ENCODE measurements at regions not wholly inside any gene's neighbourhood (a gene's known extent, or its start where the extent isn't known, plus 50 kb on each side); places are given as distances from the start of the nearest gene placed in this dataset.

DNA sequence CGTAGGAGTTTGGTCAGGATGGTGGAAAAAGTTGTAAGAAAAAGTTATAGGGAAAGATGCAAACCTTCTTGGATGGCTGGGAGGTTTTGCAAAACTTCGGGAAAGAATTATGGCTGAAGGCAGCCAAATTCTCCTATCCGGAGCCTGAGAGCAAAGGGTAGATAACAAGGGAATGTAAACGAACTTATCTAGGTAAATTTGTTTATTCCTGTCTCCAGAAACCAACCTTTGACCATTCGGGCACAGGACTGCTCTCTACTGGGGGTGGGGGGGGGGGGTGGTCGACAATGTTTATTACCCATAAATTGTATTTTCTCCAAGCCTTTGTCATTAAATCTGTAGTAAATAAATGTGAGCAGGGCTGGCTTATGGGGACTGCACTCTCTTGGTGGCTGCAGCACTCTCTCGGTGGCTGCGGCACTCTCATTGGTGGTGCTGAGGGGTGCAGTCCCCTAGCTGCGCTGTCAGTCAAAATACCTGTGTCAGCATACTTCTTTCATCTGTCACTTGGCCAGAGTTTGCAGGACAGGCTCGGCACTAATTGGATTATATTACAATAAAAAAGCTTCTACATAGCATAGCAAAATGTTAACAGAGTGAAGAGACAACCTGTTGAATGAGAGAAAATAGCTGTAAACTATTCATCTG lies 827.8 kb downstream of the SH3BGRL start:
- TF ChIP-seq CTCF (conservative IDR thresholded peaks at IDR 0.05 in 1 of 2, IDR thresholded peaks at IDR 0.05 in 1 of 2; ENCODE audit: low read depth in 1 of 2, low read length in 2 of 2) = no peak
- no peak for TF ChIP-seq EZH2 (IDR thresholded peaks at IDR 0.05; ENCODE audit: low read length, missing control alignments)

GRCh38 chrX:82031250-82031649 lies 829.3 kb downstream of the SH3BGRL start:
- no peaks in the 10 kb centered on the region for H3K79me2 ChIP-seq (ENCODE audit: control insufficient read depth, insufficient read depth, low read length)
- DNase-seq (ENCODE audit: low read depth in 2 of 2) = no peak
- no peaks in the 10 kb centered on the region for H3K36me3 ChIP-seq (ENCODE audit: control insufficient read depth, insufficient read depth, low read length)
- no peak overlapping the region for H3K4me2 ChIP-seq (ENCODE audit: extremely low read depth, insufficient read depth, low read length)
- no peaks in the 10 kb centered on the region for H3K4me1 ChIP-seq (ENCODE audit: control insufficient read depth, extremely low read depth, insufficient read depth, low read length)
- H3K27me3 ChIP-seq (ENCODE audit: control insufficient read depth, insufficient read depth, low read length) = no peaks in the 10 kb centered on the region
- no peak overlapping the region for H3K27ac ChIP-seq (ENCODE audit: insufficient read depth, low read length)
- H3K9me3 ChIP-seq (ENCODE audit: control insufficient read depth, insufficient read depth, low read depth, low read length) = no peaks in the 10 kb centered on the region
- H4K20me1 ChIP-seq (ENCODE audit: control insufficient read depth, extremely low read depth, insufficient read depth, low read length) = no peaks in the 10 kb centered on the region
- H3K4me3 ChIP-seq (replicated peaks in 1 of 4; ENCODE audit: control extremely low read depth in 1 of 4, insufficient read depth in 1 of 4, low read depth in 3 of 4, low read length in 4 of 4) = no peak overlapping the region
- H3K9ac ChIP-seq (ENCODE audit: insufficient read depth, low read length) = no peak overlapping the region
- H2AFZ ChIP-seq (ENCODE audit: low read length) = no peak overlapping the region
- TF ChIP-seq CTCF (conservative IDR thresholded peaks at IDR 0.05 in 1 of 2, IDR thresholded peaks at IDR 0.05 in 1 of 2; ENCODE audit: low read depth in 1 of 2, low read length in 2 of 2) = no peak
- no peak for TF ChIP-seq EZH2 (IDR thresholded peaks at IDR 0.05; ENCODE audit: low read length, missing control alignments)

More for the DNA sequence above, 827.8 kb downstream of the SH3BGRL start:
- no peaks in the 10 kb centered on the region for H3K36me3 ChIP-seq (ENCODE audit: control insufficient read depth, insufficient read depth, low read length)
- DNase-seq (ENCODE audit: low read depth in 2 of 2) = no peak
- H3K79me2 ChIP-seq (ENCODE audit: control insufficient read depth, insufficient read depth, low read length) = no peaks in the 10 kb centered on the region
- H2AFZ ChIP-seq (ENCODE audit: low read length) = no peak overlapping the region
- H3K27me3 ChIP-seq (ENCODE audit: control insufficient read depth, insufficient read depth, low read length) = no peaks in the 10 kb centered on the region
- no peak overlapping the region for H3K27ac ChIP-seq (ENCODE audit: insufficient read depth, low read length)
- no peak overlapping the region for H3K4me2 ChIP-seq (ENCODE audit: extremely low read depth, insufficient read depth, low read length)
- no peaks in the 10 kb centered on the region for H3K4me1 ChIP-seq (ENCODE audit: control insufficient read depth, extremely low read depth, insufficient read depth, low read length)
- no peaks in the 10 kb centered on the region for H4K20me1 ChIP-seq (ENCODE audit: control insufficient read depth, extremely low read depth, insufficient read depth, low read length)
- no peak overlapping the region for H3K9ac ChIP-seq (ENCODE audit: insufficient read depth, low read length)
- no peaks in the 10 kb centered on the region for H3K9me3 ChIP-seq (ENCODE audit: control insufficient read depth, insufficient read depth, low read depth, low read length)
- no peak overlapping the region for H3K4me3 ChIP-seq (replicated peaks in 1 of 4; ENCODE audit: control extremely low read depth in 1 of 4, insufficient read depth in 1 of 4, low read depth in 3 of 4, low read length in 4 of 4)

DNA sequence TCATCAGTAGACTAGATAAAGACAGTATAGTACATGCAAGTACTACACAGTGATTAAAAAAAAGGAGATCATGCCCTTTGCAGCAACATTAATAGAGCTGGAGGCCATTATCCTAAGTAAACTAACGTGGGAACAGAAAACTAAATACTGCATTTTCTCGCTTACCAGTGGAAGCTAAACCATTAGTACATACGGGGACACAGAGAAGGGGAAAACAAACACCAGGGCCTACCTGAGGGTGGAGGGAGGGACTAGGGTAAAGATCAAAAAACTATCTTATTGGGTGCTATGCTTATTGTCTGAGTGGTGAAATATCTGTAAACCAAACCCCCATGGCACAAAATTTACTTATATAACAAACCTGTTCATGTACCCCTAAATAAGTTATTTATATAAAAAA lies 836.9 kb downstream of the SH3BGRL start:
- Histone ChIP-seq H3K4me2 (ENCODE audit: extremely low read depth, insufficient read depth, low read length) (no peak overlapping the region), H3K4me3 (replicated peaks in 1 of 4; ENCODE audit: control extremely low read depth in 1 of 4, insufficient read depth in 1 of 4, low read depth in 3 of 4, low read length in 4 of 4) (no peak overlapping the region), H3K9ac (ENCODE audit: insufficient read depth, low read length) (no peak overlapping the region), H3K27me3 (ENCODE audit: control insufficient read depth, insufficient read depth, low read length) (no peaks in the 10 kb centered on the region), H3K4me1 (ENCODE audit: control insufficient read depth, extremely low read depth, insufficient read depth, low read length) (no peaks in the 10 kb centered on the region), H3K27ac (ENCODE audit: insufficient read depth, low read length) (no peak overlapping the region), H3K36me3 (ENCODE audit: control insufficient read depth, insufficient read depth, low read length) (no peaks in the 10 kb centered on the region), H2AFZ (ENCODE audit: low read length) (no peak overlapping the region), H3K9me3 (ENCODE audit: control insufficient read depth, insufficient read depth, low read depth, low read length) (no peaks in the 10 kb centered on the region), H4K20me1 (ENCODE audit: control insufficient read depth, extremely low read depth, insufficient read depth, low read length) (no peaks in the 10 kb centered on the region), H3K79me2 (ENCODE audit: control insufficient read depth, insufficient read depth, low read length) (no peaks in the 10 kb centered on the region)
- no peak for DNase-seq (ENCODE audit: low read depth in 2 of 2)
- TF ChIP-seq CTCF (conservative IDR thresholded peaks at IDR 0.05 in 1 of 2, IDR thresholded peaks at IDR 0.05 in 1 of 2; ENCODE audit: low read depth in 1 of 2, low read length in 2 of 2) = no peak
- no peak for TF ChIP-seq EZH2 (IDR thresholded peaks at IDR 0.05; ENCODE audit: low read length, missing control alignments)

All from fibroblast of lung (primary cell).